Epithelial cell of proximal tubule (primary cell): ENCODE measurements at regions not wholly inside any gene's neighbourhood (a gene's known extent, or its start where the extent isn't known, plus 50 kb on each side); places are given as distances from the start of the nearest gene placed in this dataset.
"Not testable (repeated sequence)": the region's sequence is repeated elsewhere in the genome, so short reads cannot be mapped to it uniquely, and the experiment has no call there.

Experiments
- DNase-seq: peaks from one replicate; pipeline ENCODE4 v3.0.0-alpha.2; 2011; ENCODE audit warnings: low read depth
- H3K4me3 ChIP-seq: 2 replicates; pipeline ENCODE4 v1.5.1; 2011; ENCODE audit warnings: low read depth, mild to moderate bottlenecking, low read length
- TF ChIP-seq, protein P1 (sequence below): conservative IDR thresholded peaks from 2 replicates; pipeline ENCODE4 v1.5.1; 2012; ENCODE audit warnings: low read depth, mild to moderate bottlenecking, low read length

DNA sequence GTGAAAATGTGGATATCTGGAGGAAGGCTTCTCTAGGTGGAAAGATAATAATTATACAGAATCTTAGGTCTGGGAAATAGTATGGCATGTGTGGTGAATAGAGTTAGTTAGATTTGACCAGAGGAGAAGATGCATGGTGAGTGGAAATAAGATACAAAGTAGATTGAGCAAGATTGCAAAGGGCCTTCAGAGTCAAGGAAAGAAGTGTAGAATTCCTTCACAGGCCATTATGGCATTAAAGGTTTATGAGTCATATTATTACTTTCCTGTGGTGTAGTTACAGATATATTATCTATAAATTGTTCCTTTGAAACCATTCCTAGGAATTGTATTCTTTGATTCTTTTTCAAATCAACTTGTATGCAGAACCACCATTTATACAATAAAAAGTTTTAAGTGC, 660.3 kb downstream of the SI start:
- TF ChIP-seq, protein P1, sequence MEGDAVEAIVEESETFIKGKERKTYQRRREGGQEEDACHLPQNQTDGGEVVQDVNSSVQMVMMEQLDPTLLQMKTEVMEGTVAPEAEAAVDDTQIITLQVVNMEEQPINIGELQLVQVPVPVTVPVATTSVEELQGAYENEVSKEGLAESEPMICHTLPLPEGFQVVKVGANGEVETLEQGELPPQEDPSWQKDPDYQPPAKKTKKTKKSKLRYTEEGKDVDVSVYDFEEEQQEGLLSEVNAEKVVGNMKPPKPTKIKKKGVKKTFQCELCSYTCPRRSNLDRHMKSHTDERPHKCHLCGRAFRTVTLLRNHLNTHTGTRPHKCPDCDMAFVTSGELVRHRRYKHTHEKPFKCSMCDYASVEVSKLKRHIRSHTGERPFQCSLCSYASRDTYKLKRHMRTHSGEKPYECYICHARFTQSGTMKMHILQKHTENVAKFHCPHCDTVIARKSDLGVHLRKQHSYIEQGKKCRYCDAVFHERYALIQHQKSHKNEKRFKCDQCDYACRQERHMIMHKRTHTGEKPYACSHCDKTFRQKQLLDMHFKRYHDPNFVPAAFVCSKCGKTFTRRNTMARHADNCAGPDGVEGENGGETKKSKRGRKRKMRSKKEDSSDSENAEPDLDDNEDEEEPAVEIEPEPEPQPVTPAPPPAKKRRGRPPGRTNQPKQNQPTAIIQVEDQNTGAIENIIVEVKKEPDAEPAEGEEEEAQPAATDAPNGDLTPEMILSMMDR: no peak
- H3K4me3 ChIP-seq: no peak overlapping the region
- DNase-seq: no peak

DNA sequence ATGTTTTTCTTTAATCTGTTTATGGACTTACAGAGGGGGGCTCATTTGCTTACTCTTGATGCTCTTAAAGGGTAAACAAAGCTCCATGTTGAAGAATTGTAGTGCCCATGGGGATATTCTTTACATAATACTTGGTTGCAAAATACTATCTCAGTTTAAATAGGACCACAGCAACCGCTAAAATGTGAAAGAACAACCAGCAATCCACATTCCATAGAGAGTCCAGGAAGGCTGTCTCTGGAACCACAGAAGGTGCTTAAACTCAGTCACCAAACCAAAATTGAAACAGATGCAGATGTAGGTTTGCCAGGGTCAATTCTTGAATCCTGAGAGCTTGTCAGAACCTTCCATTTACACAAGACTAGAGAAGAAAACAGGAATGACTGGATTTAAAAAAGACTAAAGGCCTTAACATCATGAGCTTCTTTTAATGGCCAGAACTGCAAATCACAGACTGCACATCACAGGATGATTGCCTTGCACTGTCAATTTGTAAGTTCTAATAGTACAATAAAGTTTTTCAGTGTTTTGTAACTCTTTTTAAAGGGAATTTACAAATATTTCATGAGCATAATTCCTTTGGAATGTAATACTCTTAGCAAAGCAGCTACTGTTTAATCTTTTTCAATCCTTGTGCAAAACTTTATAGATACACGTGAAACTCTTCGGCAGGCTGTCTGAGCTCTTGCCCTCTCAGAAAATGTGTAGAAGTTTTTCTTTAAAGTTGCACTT, 661.6 kb downstream of the SI start:
- no peak for DNase-seq
- no peak overlapping the region for H3K4me3 ChIP-seq
- TF ChIP-seq, protein P1: no peak

DNA sequence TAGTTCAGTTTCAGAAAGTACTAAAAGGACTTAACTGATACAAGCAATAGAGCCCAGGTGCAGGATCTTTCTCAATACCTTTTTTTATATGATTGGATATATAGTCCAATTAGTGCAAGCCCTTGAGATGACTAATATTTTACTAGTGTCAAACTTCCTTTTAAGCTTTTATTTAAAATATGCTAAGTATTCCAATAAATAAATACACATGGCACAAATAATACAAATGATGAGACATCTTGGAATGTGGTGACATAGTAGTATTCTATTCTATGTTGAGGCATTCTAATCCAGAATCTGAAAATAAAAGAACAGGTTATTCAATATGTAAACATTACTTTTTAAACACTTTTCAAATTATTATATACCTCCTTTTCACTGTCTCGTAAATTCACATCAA, 670.0 kb downstream of the SI start:
- TF ChIP-seq, protein P1: no peak
- H3K4me3 ChIP-seq: no peak overlapping the region
- DNase-seq: no peak

DNA sequence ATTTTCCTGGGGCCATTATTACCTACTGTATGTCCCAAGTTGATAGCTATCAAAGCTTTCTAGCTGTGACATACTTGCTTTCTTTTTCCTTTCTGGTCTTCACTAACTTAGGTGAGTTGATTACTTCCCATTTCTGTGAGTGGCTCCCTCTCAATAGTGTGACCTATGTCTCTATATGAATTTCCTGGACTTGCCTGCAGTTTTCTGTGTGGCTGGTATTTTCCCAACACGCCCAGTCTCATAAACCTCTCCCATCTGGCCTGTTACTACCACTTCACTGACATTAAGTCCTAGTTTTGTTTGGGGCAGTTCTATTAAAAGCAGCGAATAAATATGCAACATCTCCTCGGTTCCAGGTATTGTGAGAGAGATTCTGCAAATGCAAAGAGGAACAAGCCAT, 671.2 kb downstream of the SI start:
- DNase-seq: no peak
- TF ChIP-seq, protein P1: no peak
- H3K4me3 ChIP-seq: no peak overlapping the region

DNA sequence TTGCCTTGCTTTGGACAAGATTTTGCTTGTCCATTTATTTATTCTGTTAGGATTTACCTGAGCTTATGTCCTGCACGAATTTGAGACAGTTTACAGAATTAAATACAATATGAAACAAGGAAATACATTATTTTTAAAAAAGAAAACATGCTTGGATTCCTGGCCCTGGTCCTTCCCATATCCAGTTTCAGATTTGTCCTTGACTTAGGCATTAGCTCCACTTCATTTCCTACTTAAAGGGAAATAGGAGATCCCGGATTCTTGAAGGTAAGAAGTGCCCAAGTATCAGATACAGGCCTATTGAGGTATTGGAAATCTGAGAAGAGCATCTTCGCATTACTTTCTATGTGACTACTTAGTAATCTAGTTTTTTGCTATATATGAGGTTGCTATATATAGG, 672.0 kb downstream of the SI start:
- H3K4me3 ChIP-seq: no peak overlapping the region
- TF ChIP-seq, protein P1: no peak
- DNase-seq: no peak

DNA sequence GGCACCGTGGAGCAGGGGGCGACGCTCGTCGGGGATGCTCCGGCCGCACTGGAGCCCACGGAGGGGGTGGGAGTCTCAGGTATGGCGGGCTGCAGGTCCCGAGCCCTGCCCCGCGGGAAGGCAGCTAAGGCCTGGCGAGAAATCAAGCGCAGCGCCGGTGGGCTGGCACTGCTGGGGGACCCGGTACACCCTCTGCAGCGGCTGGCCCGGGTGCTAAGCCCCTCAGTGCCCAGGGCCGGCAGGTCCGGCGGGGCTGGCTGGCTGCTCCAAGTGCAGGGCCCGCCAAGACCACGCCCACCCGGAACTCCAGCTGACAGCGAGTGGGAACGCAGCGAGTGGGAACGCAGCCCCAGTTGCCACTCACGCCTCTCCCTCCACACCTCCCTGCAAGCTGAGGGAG, 676.4 kb downstream of the SI start:
- H3K4me3 ChIP-seq: no peak overlapping the region
- TF ChIP-seq, protein P1: no peak
- DNase-seq: no peak

GRCh38 chr3:164401440-164401839, 676.9 kb downstream of the SI start:
- H3K4me3 ChIP-seq, DNase-seq: not testable (repeated sequence)
